NT2/D1 (cell line): ENCODE measurements at regions not wholly inside any gene's neighbourhood (a gene's known extent, or its start where the extent isn't known, plus 50 kb on each side); places are given as distances from the start of the nearest gene placed in this dataset.

Experiments used
- DNase-seq: peaks from one replicate; pipeline ENCODE4 v3.0.0-alpha.2; 2011; ENCODE audit warnings: low read depth, low spot score
- H3K27me3 ChIP-seq: 2 replicates; pipeline ENCODE4 v1.6.0; 2011; ENCODE audit warnings: mild to moderate bottlenecking; ENCODE audit not compliant: insufficient read length, insufficient read depth
- H3K36me3 ChIP-seq: 2 replicates; pipeline ENCODE4 v1.6.1; 2011; ENCODE audit warnings: mild to moderate bottlenecking, low read length, mixed read lengths; ENCODE audit not compliant: insufficient read depth, insufficient read length
- H3K4me1 ChIP-seq: 2 replicates; pipeline ENCODE4 v1.5.1; 2011; ENCODE audit not compliant: insufficient read depth, insufficient read length
- H3K4me3 ChIP-seq: 2 replicates; pipeline ENCODE4 v1.5.1; 2011; ENCODE audit warnings: low read depth; ENCODE audit not compliant: insufficient read length
- H3K9ac ChIP-seq: 2 replicates; pipeline ENCODE4 v1.6.0; 2011; ENCODE audit warnings: low read depth; ENCODE audit not compliant: insufficient read length
- H3K9me3 ChIP-seq: 2 replicates; pipeline ENCODE4 v1.5.1; 2011; ENCODE audit warnings: mild to moderate bottlenecking, low read length; ENCODE audit not compliant: insufficient read depth
- SUZ12 ChIP-seq: IDR thresholded peaks from 2 replicates; pipeline ENCODE4 v1.6.1; 2011; ENCODE audit not compliant: insufficient read length, insufficient read depth; ENCODE audit errors: extremely low read depth
- YY1 ChIP-seq: IDR thresholded peaks from 2 replicates; pipeline ENCODE4 v1.6.1; 2011; ENCODE audit not compliant: insufficient read length, insufficient read depth
- ZNF274 ChIP-seq: IDR thresholded peaks from 2 replicates; pipeline ENCODE4 v1.6.1; 2011; ENCODE audit warnings: mild to moderate bottlenecking, low read depth, low read length

GRCh38 chr2:78568782-78569373 is 456.6 kb upstream of the REG3G start:
- DNase-seq: no peak
- TF ChIP-seq YY1: no peak
- no peak for TF ChIP-seq SUZ12
- no peak for TF ChIP-seq ZNF274
- Histone ChIP-seq H3K4me3 (no peak overlapping the region), H3K9me3 (no peaks in the 10 kb centered on the region), H3K27me3 (no peaks in the 10 kb centered on the region), H3K36me3 (no peaks in the 10 kb centered on the region), H3K4me1 (no peaks in the 10 kb centered on the region), H3K9ac (no peak overlapping the region)

- H3K4me3 ChIP-seq: no peak overlapping the region
- no peaks in the 10 kb centered on the region for H3K36me3 ChIP-seq
- H3K9me3 ChIP-seq: no peaks in the 10 kb centered on the region
- H3K9ac ChIP-seq: no peak overlapping the region
- TF ChIP-seq ZNF274: no peak
- no peak for TF ChIP-seq YY1
- TF ChIP-seq SUZ12: no peak
- no peak for DNase-seq
- H3K27me3 ChIP-seq: no peaks in the 10 kb centered on the region
- no peaks in the 10 kb centered on the region for H3K4me1 ChIP-seq
These were observed 449.1 kb upstream of the REG3G start for GRCh38 chr2:78576409-78576808.

- H3K4me1 ChIP-seq: no peaks in the 10 kb centered on the region
- no peak for DNase-seq
- TF ChIP-seq YY1 (no peak), ZNF274 (no peak), SUZ12 (no peak)
- no peaks in the 10 kb centered on the region for H3K9me3 ChIP-seq
- no peak overlapping the region for H3K9ac ChIP-seq
- H3K27me3 ChIP-seq: no peaks in the 10 kb centered on the region
- no peak overlapping the region for H3K4me3 ChIP-seq
- no peaks in the 10 kb centered on the region for H3K36me3 ChIP-seq
These were observed 439.6 kb upstream of the REG3G start for GRCh38 chr2:78585871-78586270.

- DNase-seq: no peak
- Histone ChIP-seq H3K36me3 (no peaks in the 10 kb centered on the region), H3K4me3 (no peak overlapping the region), H3K27me3 (no peaks in the 10 kb centered on the region), H3K9ac (no peak overlapping the region), H3K4me1 (no peaks in the 10 kb centered on the region), H3K9me3 (no peaks in the 10 kb centered on the region)
- TF ChIP-seq ZNF274 (no peak), SUZ12 (no peak), YY1 (no peak)
These were observed 439.2 kb upstream of the REG3G start for GRCh38 chr2:78586316-78586715.

GRCh38 chr2:78589871-78590270 is 435.6 kb upstream of the REG3G start:
- Histone ChIP-seq H3K27me3 (no peaks in the 10 kb centered on the region), H3K36me3 (no peaks in the 10 kb centered on the region), H3K4me3 (no peak overlapping the region), H3K9me3 (no peaks in the 10 kb centered on the region), H3K4me1 (no peaks in the 10 kb centered on the region), H3K9ac (no peak overlapping the region)
- TF ChIP-seq ZNF274 (no peak), SUZ12 (no peak), YY1 (no peak)
- no peak for DNase-seq

- no peak for DNase-seq
- no peak for TF ChIP-seq SUZ12
- TF ChIP-seq ZNF274: no peak
- no peak for TF ChIP-seq YY1
- Histone ChIP-seq H3K9ac (no peak overlapping the region), H3K4me3 (no peak overlapping the region), H3K4me1 (no peaks in the 10 kb centered on the region), H3K36me3 (no peaks in the 10 kb centered on the region), H3K9me3 (no peaks in the 10 kb centered on the region), H3K27me3 (no peaks in the 10 kb centered on the region)
These were observed 433.0 kb upstream of the REG3G start for GRCh38 chr2:78592491-78592890.

GRCh38 chr2:78601113-78601512 is 424.4 kb upstream of the REG3G start:
- Histone ChIP-seq H3K4me3 (no peak overlapping the region), H3K36me3 (no peaks in the 10 kb centered on the region), H3K9me3 (no peaks in the 10 kb centered on the region), H3K27me3 (no peaks in the 10 kb centered on the region), H3K4me1 (no peaks in the 10 kb centered on the region), H3K9ac (no peak overlapping the region)
- DNase-seq: no peak
- TF ChIP-seq ZNF274 (no peak), SUZ12 (no peak), YY1 (no peak)

GRCh38 chr2:78602862-78603261 is 422.6 kb upstream of the REG3G start:
- Histone ChIP-seq H3K4me3 (no peak overlapping the region), H3K36me3 (no peaks in the 10 kb centered on the region), H3K9ac (no peak overlapping the region), H3K4me1 (no peaks in the 10 kb centered on the region), H3K27me3 (no peaks in the 10 kb centered on the region), H3K9me3 (no peaks in the 10 kb centered on the region)
- DNase-seq: no peak
- no peak for TF ChIP-seq SUZ12
- TF ChIP-seq YY1: no peak
- TF ChIP-seq ZNF274: no peak
